Parathyroid adenoma (tissue), 2 donors: ENCODE measurements at regions not wholly inside any gene's neighbourhood (a gene's known extent, or its start where the extent isn't known, plus 50 kb on each side); places are given as distances from the start of the nearest gene placed in this dataset.

ENCODE experiments used
- H2AFZ ChIP-seq: fragments of 300-600 bp; sonication (generic); one replicate; pipeline ENCODE4 v1.7.0; 2017; ENCODE audit warnings: antibody characterized with exemption, mild to moderate bottlenecking
- H3K27ac ChIP-seq: fragments of 300-600 bp; sonication (generic); one replicate; pipeline ENCODE4 v1.7.0; 2017
- H3K27me3 ChIP-seq: fragments of 300-600 bp; sonication (generic); one replicate; pipeline ENCODE4 v1.7.0; 2017; ENCODE audit warnings: low read length; ENCODE audit not compliant: control insufficient read depth, insufficient read depth
- H3K36me3 ChIP-seq: fragments of 300-600 bp; sonication (generic); one replicate; pipeline ENCODE4 v1.7.0; 2017; ENCODE audit warnings: low read length; ENCODE audit not compliant: control insufficient read depth, insufficient read depth
- H3K4me1 ChIP-seq: fragments of 300-600 bp; sonication (generic); one replicate; pipeline ENCODE4 v1.7.0; 2017; ENCODE audit warnings: control low read depth
- H3K4me2 ChIP-seq: fragments of 300-600 bp; sonication (generic); one replicate; pipeline ENCODE4 v1.7.0; 2017; ENCODE audit warnings: low read length
- H3K4me3 ChIP-seq: fragments of 300-600 bp; sonication (generic); one replicate; pipeline ENCODE4 v1.7.0; 2017; ENCODE audit warnings: low read depth, low read length
- H3K79me2 ChIP-seq: fragments of 300-600 bp; sonication (generic); one replicate; pipeline ENCODE4 v1.7.0; 2017; ENCODE audit warnings: control low read depth
- H3K9ac ChIP-seq: fragments of 300-600 bp; sonication (generic); one replicate; pipeline ENCODE4 v1.7.0; 2017; ENCODE audit warnings: mild to moderate bottlenecking
- H3K9me3 ChIP-seq: fragments of 300-600 bp; sonication (generic); one replicate; pipeline ENCODE4 v1.7.0; 2017; ENCODE audit warnings: low read length; ENCODE audit not compliant: control insufficient read depth
- CTCF ChIP-seq: fragments of 300-600 bp; sonication (generic); IDR thresholded peaks from one replicate; pipeline ENCODE4 v1.7.0; 2017; ENCODE audit warnings: antibody characterized with exemption, mild to moderate bottlenecking
- donor health status: primary hyperparathyroidism.

- H3K9ac ChIP-seq = no peak overlapping the region
- H3K4me3 ChIP-seq = no peak overlapping the region
- H3K27me3 ChIP-seq = no peaks in the 10 kb centered on the region
- H3K9me3 ChIP-seq = no peaks in the 10 kb centered on the region
- no peaks in the 10 kb centered on the region for H3K79me2 ChIP-seq
- no peak for TF ChIP-seq CTCF
- no peak overlapping the region for H2AFZ ChIP-seq
- no peaks in the 10 kb centered on the region for H3K4me1 ChIP-seq
- no peaks in the 10 kb centered on the region for H3K36me3 ChIP-seq
- no peak overlapping the region for H3K4me2 ChIP-seq
- no peak overlapping the region for H3K27ac ChIP-seq
Observed at GRCh38 chr12:115500872-115501271, 776.6 kb downstream of the MED13L start.

- no peaks in the 10 kb centered on the region for H3K27me3 ChIP-seq
- no peak overlapping the region for H2AFZ ChIP-seq
- no peak overlapping the region for H3K4me3 ChIP-seq
Observed at GRCh38 chr12:115495300-115495699, 782.2 kb downstream of the MED13L start.

GRCh38 chr12:115492553-115492952, 784.9 kb downstream of the MED13L start:
- Histone ChIP-seq H3K79me2 (no peaks in the 10 kb centered on the region), H3K4me3 (no peak overlapping the region), H3K9me3 (no peaks in the 10 kb centered on the region), H3K36me3 (no peaks in the 10 kb centered on the region), H3K4me2 (no peak overlapping the region), H3K4me1 (no peaks in the 10 kb centered on the region), H3K27me3 (no peaks in the 10 kb centered on the region), H3K27ac (no peak overlapping the region), H2AFZ (no peak overlapping the region), H3K9ac (no peak overlapping the region)
- TF ChIP-seq CTCF = no peak

More at GRCh38 chr12:115495300-115495699, 782.2 kb downstream of the MED13L start:
- H3K27ac ChIP-seq = no peak overlapping the region
- H3K79me2 ChIP-seq = no peaks in the 10 kb centered on the region
- no peak overlapping the region for H3K4me2 ChIP-seq
- H3K36me3 ChIP-seq = no peaks in the 10 kb centered on the region
- H3K9ac ChIP-seq = no peak overlapping the region
- no peaks in the 10 kb centered on the region for H3K9me3 ChIP-seq
- no peaks in the 10 kb centered on the region for H3K4me1 ChIP-seq
- TF ChIP-seq CTCF = no peak

- H3K9ac ChIP-seq = no peak overlapping the region
- no peaks in the 10 kb centered on the region for H3K27me3 ChIP-seq
- H3K36me3 ChIP-seq = no peaks in the 10 kb centered on the region
- H3K4me1 ChIP-seq = no peaks in the 10 kb centered on the region
- no peak overlapping the region for H2AFZ ChIP-seq
- no peak overlapping the region for H3K4me3 ChIP-seq
- H3K4me2 ChIP-seq = no peak overlapping the region
- H3K27ac ChIP-seq = no peak overlapping the region
- H3K9me3 ChIP-seq = no peaks in the 10 kb centered on the region
- TF ChIP-seq CTCF = no peak
- no peaks in the 10 kb centered on the region for H3K79me2 ChIP-seq
Observed at GRCh38 chr12:115491511-115492250, 785.8 kb downstream of the MED13L start.

GRCh38 chr12:115489253-115489652, 788.2 kb downstream of the MED13L start:
- Histone ChIP-seq H3K4me1 (no peaks in the 10 kb centered on the region), H3K36me3 (no peaks in the 10 kb centered on the region), H3K79me2 (no peaks in the 10 kb centered on the region), H3K4me3 (no peak overlapping the region), H2AFZ (no peak overlapping the region), H3K27ac (no peak overlapping the region), H3K9ac (no peak overlapping the region), H3K9me3 (no peaks in the 10 kb centered on the region), H3K27me3 (no peaks in the 10 kb centered on the region), H3K4me2 (no peak overlapping the region)
- no peak for TF ChIP-seq CTCF
